Tibial nerve (tissue), 4 donors: ENCODE measurements at regions not wholly inside any gene's neighbourhood (a gene's known extent, or its start where the extent isn't known, plus 50 kb on each side); places are given as distances from the start of the nearest gene placed in this dataset.

Source experiments
- EP300 ChIP-seq, 2 donors: sonication (generic); formaldehyde crosslinking; IDR thresholded peaks; one replicate each; pipeline ENCODE4 v1.6.1; 2017; ENCODE audit warnings: antibody characterized with exemption in 2 of 2, mild to moderate bottlenecking in 1 of 2
- POLR2A ChIP-seq, 2 donors: fragments of 450-650 bp; IDR thresholded peaks; one replicate each; pipeline ENCODE4 v1.6.1; 2017; ENCODE audit warnings: antibody characterized with exemption in 2 of 2, mild to moderate bottlenecking in 2 of 2, moderate library complexity in 2 of 2
- TF ChIP-seq, protein P1 (sequence below), 5 experiments: fragments of 200-600 bp in 3 of 5; fragments of 450-650 bp in 2 of 5; sonication (generic) in 3 of 5; IDR thresholded peaks; one replicate each; pipeline ENCODE4 v1.5.1; 2016 to 2019; ENCODE audit warnings: antibody characterized with exemption in 5 of 5, mild to moderate bottlenecking in 3 of 5, moderate library complexity in 2 of 5

- TF ChIP-seq, protein P1, sequence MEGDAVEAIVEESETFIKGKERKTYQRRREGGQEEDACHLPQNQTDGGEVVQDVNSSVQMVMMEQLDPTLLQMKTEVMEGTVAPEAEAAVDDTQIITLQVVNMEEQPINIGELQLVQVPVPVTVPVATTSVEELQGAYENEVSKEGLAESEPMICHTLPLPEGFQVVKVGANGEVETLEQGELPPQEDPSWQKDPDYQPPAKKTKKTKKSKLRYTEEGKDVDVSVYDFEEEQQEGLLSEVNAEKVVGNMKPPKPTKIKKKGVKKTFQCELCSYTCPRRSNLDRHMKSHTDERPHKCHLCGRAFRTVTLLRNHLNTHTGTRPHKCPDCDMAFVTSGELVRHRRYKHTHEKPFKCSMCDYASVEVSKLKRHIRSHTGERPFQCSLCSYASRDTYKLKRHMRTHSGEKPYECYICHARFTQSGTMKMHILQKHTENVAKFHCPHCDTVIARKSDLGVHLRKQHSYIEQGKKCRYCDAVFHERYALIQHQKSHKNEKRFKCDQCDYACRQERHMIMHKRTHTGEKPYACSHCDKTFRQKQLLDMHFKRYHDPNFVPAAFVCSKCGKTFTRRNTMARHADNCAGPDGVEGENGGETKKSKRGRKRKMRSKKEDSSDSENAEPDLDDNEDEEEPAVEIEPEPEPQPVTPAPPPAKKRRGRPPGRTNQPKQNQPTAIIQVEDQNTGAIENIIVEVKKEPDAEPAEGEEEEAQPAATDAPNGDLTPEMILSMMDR (IDR thresholded peaks at IDR 0.05): no peak
- no peak for TF ChIP-seq POLR2A (IDR thresholded peaks at IDR 0.05)
- TF ChIP-seq EP300 (IDR thresholded peaks at IDR 0.05): no peak
Measured at GRCh38 chr4:17286752-17287460, 225.0 kb downstream of the QDPR start.
